ENCODE measurements at regions not wholly inside any gene's neighbourhood (a gene's known extent, or its start where the extent isn't known, plus 50 kb on each side); places are given as distances from the start of the nearest gene placed in this dataset.

DNA sequence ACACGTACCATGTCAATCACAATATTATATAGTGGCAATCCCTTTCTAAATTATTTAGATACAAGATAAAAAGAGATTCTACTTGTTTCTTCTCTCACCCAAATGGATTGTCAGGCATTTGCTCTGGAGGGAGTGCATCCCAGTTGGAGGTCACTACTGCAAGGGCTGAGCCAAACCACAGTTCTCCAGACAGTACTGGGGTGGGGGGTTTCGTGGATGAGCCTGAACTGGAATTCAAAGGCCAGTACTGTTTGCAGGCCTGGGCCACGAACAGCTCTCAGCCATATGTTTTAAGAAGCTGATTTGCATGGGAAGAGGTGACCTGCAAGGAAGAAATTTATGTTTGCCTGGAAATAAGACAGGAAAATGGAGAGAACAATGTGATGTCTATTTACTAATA lies 314.9 kb downstream of the PMP22 start:
- TF ChIP-seq, protein P1, sequence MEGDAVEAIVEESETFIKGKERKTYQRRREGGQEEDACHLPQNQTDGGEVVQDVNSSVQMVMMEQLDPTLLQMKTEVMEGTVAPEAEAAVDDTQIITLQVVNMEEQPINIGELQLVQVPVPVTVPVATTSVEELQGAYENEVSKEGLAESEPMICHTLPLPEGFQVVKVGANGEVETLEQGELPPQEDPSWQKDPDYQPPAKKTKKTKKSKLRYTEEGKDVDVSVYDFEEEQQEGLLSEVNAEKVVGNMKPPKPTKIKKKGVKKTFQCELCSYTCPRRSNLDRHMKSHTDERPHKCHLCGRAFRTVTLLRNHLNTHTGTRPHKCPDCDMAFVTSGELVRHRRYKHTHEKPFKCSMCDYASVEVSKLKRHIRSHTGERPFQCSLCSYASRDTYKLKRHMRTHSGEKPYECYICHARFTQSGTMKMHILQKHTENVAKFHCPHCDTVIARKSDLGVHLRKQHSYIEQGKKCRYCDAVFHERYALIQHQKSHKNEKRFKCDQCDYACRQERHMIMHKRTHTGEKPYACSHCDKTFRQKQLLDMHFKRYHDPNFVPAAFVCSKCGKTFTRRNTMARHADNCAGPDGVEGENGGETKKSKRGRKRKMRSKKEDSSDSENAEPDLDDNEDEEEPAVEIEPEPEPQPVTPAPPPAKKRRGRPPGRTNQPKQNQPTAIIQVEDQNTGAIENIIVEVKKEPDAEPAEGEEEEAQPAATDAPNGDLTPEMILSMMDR (IDR thresholded peaks at IDR 0.05; ENCODE audit: low read depth, low read length) = no peak
- TF ChIP-seq EZH2phosphoT487 (IDR thresholded peaks at IDR 0.05; ENCODE audit: low read depth) = no peak
